ENCODE measurements at regions not wholly inside any gene's neighbourhood (a gene's known extent, or its start where the extent isn't known, plus 50 kb on each side); places are given as distances from the start of the nearest gene placed in this dataset.

DNA sequence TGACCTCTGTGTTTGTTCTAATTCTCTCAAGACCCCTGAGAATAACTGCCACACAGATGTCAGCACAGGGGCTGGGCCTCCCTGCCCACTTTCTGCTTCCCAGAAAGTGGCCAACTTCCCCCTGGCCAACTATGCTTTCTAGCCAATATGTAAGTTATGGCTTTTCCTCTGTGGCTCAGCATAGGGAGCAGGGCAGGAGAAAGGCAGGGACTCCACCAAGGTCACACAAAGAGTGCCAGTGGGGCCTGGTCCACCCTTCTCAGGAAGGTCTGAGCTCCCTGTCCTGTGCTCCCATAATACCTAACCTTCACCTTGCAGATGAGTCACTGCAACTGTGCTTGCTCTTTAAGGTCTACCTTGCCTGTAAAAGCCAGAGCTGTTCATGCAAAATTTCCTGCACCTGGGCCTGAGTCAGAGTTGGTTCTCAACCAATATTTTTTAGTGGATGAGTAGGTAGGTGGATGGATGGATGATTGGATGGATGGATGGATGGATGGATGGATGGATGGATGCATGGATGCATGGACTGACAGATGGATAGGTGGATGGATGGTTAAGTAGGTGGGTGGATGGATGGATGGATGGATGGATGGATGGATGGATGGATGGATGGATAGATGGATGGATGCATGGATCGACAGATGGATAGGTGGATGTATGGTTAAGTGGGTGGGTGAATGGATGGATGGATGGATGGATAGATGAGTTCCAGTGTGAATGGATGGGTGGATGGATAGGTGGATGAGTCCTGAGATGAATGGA lies 64.2 kb downstream of the DIO3 start:
- peaks cover 12% of the 10 kb centered on the region for H3K27me3 ChIP-seq (ENCODE audit: control insufficient read depth, insufficient read depth, low read length)
- ChIA-PET POLR2A (no interaction called here), CTCF (no interaction called here)
- TF ChIP-seq, protein P1, sequence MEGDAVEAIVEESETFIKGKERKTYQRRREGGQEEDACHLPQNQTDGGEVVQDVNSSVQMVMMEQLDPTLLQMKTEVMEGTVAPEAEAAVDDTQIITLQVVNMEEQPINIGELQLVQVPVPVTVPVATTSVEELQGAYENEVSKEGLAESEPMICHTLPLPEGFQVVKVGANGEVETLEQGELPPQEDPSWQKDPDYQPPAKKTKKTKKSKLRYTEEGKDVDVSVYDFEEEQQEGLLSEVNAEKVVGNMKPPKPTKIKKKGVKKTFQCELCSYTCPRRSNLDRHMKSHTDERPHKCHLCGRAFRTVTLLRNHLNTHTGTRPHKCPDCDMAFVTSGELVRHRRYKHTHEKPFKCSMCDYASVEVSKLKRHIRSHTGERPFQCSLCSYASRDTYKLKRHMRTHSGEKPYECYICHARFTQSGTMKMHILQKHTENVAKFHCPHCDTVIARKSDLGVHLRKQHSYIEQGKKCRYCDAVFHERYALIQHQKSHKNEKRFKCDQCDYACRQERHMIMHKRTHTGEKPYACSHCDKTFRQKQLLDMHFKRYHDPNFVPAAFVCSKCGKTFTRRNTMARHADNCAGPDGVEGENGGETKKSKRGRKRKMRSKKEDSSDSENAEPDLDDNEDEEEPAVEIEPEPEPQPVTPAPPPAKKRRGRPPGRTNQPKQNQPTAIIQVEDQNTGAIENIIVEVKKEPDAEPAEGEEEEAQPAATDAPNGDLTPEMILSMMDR (IDR thresholded peaks at IDR 0.05; ENCODE audit: low read depth, low read length) = no peak
- no peak overlapping the region for H3K27ac ChIP-seq (ENCODE audit: low read depth, low read length)
- H3K9me3 ChIP-seq (ENCODE audit: control insufficient read depth, insufficient read depth, low read length) = no peaks in the 10 kb centered on the region; the same call in 1 of the 2 replicates
- no peak for DNase-seq (ENCODE audit: low read depth, low spot score)
- no peak overlapping the region for H3K4me3 ChIP-seq (ENCODE audit: low read depth, low read length)

DNA sequence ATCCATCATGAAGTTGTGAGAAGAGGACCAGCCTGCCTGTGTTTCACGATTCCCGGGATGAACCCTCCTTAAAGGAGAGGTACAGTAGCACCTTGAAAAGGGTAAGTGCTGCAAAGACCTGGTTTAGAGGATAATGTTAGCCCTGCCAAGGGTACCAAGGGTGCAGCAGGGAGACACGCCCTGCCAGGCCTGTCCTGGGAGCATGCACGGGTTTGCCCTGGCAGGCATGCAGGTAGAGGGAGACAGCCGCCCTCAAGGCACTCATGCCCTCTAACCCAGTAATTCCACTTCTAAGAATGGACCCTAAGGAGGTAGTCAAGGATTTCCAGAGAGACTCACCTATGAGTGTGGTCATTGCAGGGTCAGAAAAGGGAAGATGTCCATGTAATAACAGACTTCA lies 65.0 kb downstream of the DIO3 start:
- no peak for DNase-seq (ENCODE audit: low read depth, low spot score)
- Histone ChIP-seq H3K9me3 (ENCODE audit: control insufficient read depth, insufficient read depth, low read length) (no peaks in the 10 kb centered on the region; the same call in 1 of the 2 replicates), H3K4me3 (ENCODE audit: low read depth, low read length) (no peak overlapping the region), H3K27me3 (ENCODE audit: control insufficient read depth, insufficient read depth, low read length) (peaks cover 13% of the 10 kb centered on the region), H3K27ac (ENCODE audit: low read depth, low read length) (no peak overlapping the region)
- CTCF ChIA-PET = interaction anchor here (0.7 kb wide), 1 partner anchor 309 kb away, joined by 6 read pairs; no protein-coding TSS in a partner anchor
- TF ChIP-seq, protein P1 (IDR thresholded peaks at IDR 0.05; ENCODE audit: low read depth, low read length) = no peak
- POLR2A ChIA-PET = no interaction called here

DNA sequence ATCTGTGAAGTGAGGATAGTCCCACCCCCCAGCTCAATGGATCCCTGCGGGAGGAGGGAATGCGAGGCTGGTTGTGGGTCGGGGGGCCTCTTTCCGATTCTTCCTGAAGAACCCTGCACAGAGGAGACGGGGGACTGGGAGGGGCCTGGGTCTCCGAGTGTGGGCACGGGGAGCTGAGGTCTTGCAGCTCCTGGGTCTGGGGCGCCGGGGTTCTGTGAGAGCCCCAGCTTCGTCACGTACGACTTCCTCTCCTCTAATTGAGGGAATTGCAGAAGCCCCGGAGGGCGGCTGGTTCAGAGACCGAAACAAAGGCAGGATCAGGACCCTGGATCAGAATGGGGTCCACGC lies 66.6 kb downstream of the DIO3 start:
- H3K4me3 ChIP-seq (ENCODE audit: low read depth, low read length) = no peak overlapping the region
- no peak overlapping the region for H3K27ac ChIP-seq (ENCODE audit: low read depth, low read length)
- DNase-seq (ENCODE audit: low read depth, low spot score) = no peak
- peaks cover 14% of the 10 kb centered on the region for H3K27me3 ChIP-seq (ENCODE audit: control insufficient read depth, insufficient read depth, low read length)
- ChIA-PET POLR2A (no interaction called here), CTCF (interaction anchor here (0.6 to 2.6 kb wide), 11 partner anchors 10 to 1244 kb away, joined by 3 to 10 read pairs (median 3); no protein-coding TSS in a partner anchor)
- TF ChIP-seq, protein P1 (IDR thresholded peaks at IDR 0.05; ENCODE audit: low read depth, low read length) = no peak
- no peaks in the 10 kb centered on the region; the same call in 1 of the 2 replicates for H3K9me3 ChIP-seq (ENCODE audit: control insufficient read depth, insufficient read depth, low read length)

DNA sequence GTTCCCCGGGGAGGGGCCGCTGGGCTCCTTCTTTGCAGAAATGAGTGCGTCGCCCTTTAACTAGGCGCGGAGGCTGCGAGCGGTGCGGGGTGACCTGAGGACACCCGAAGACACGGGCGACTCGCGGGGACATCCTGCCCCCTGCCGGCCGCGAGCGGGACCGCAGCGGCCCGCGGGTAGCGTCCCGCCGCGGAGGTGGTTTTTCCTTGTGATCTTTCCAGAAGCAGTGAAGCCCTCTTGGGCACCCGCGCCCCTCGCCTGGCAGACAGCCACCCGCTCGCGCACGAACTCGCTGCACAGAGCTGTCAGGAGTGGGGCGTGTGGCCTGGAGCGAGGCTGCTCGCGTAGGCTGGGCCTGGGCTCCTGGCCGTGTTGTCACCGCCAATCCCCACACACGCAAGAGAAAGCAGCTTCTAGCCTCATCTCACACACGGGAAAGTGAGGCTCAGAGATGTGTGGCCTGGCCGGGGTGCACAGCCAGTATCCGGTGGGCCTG lies 67.2 kb downstream of the DIO3 start:
- Histone ChIP-seq H3K27me3 (ENCODE audit: control insufficient read depth, insufficient read depth, low read length) (peaks cover 11% of the 10 kb centered on the region), H3K27ac (ENCODE audit: low read depth, low read length) (no peak overlapping the region), H3K4me3 (ENCODE audit: low read depth, low read length) (peak overlapping the region; percentile 50), H3K9me3 (ENCODE audit: control insufficient read depth, insufficient read depth, low read length) (no peaks in the 10 kb centered on the region; the same call in 1 of the 2 replicates)
- POLR2A ChIA-PET = no interaction called here
- DNase-seq (ENCODE audit: low read depth, low spot score) = no peak
- TF ChIP-seq, protein P1 (IDR thresholded peaks at IDR 0.05; ENCODE audit: low read depth, low read length) = peak; percentile 77
- CTCF ChIA-PET = interaction anchor here (0.7 to 2.6 kb wide), 14 partner anchors 10 to 1245 kb away, joined by 3 to 12 read pairs (median 3); no protein-coding TSS in a partner anchor

DNA sequence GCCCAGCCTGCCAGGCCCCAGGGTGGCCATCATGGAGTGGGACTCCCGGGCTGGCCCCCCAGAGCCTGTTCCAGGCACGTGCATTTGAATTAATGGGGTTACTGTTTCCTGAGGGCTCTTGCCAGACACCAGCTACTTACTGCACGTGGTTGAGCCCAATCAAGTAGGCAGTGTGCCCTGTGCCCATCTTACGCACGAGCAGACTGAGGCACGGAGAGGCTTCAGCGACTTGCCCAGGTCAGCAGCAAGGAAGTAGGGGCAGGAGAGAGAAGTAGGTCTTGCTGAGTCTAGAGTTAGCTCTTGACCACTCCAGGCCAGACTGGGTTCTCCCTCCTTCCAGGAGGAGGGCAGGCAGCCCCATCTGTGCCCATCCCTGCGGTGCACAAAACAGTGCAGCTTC lies 67.7 kb downstream of the DIO3 start:
- Histone ChIP-seq H3K27ac (ENCODE audit: low read depth, low read length) (no peak overlapping the region), H3K27me3 (ENCODE audit: control insufficient read depth, insufficient read depth, low read length) (peaks cover 11% of the 10 kb centered on the region), H3K4me3 (ENCODE audit: low read depth, low read length) (no peak overlapping the region), H3K9me3 (ENCODE audit: control insufficient read depth, insufficient read depth, low read length) (no peaks in the 10 kb centered on the region; the same call in 1 of the 2 replicates)
- ChIA-PET POLR2A (no interaction called here), CTCF (interaction anchor here (0.6 to 2.6 kb wide), 13 partner anchors 9 to 1245 kb away, joined by 3 to 12 read pairs (median 3); no protein-coding TSS in a partner anchor)
- TF ChIP-seq, protein P1 (IDR thresholded peaks at IDR 0.05; ENCODE audit: low read depth, low read length) = no peak
- DNase-seq (ENCODE audit: low read depth, low spot score) = no peak
